GM12891 (cell line): ENCODE measurements at regions not wholly inside any gene's neighbourhood (a gene's known extent, or its start where the extent isn't known, plus 50 kb on each side); places are given as distances from the start of the nearest gene placed in this dataset.

Source experiments
- DNase-seq: peaks from one replicate; pipeline ENCODE4 v3.0.0; 2011; ENCODE audit warnings: low spot score; ENCODE audit not compliant: insufficient read length
- FAIRE-seq: peaks from 2 replicates; lab custom pipeline; 2011; peaks lifted over from hg19 to GRCh38; lab: Jason Lieb, UNC
- PAX5 ChIP-seq: IDR thresholded peaks from 2 replicates; pipeline ENCODE4 v1.6.1; 2011; ENCODE audit warnings: low read length, moderate library complexity, mild to moderate bottlenecking; ENCODE audit not compliant: insufficient read depth, severe bottlenecking
- POLR2A ChIP-seq: IDR thresholded peaks from 2 replicates; pipeline ENCODE4 v1.6.1; 2011; ENCODE audit warnings: low read depth, low read length, control low read depth
- POLR2AphosphoS5 ChIP-seq: IDR thresholded peaks from 2 replicates; pipeline ENCODE4 v1.6.1; 2011; ENCODE audit warnings: low read depth, low read length, control low read depth
- POU2F2 ChIP-seq: IDR thresholded peaks from 2 replicates; pipeline ENCODE4 v1.6.1; 2011; ENCODE audit warnings: low read depth, mild to moderate bottlenecking, control low read depth, low read length, moderate library complexity
- SPI1 ChIP-seq: IDR thresholded peaks from 2 replicates; pipeline ENCODE4 v1.6.1; 2011; ENCODE audit warnings: low read depth, low read length, control low read depth
- TAF1 ChIP-seq: IDR thresholded peaks from 2 replicates; pipeline ENCODE4 v1.6.1; 2011; ENCODE audit warnings: low read depth, low read length, control low read depth

GRCh38 chr6:90982581-90982980, 395.7 kb upstream of the MAP3K7 start:
- TF ChIP-seq PAX5: no peak
- no peak for TF ChIP-seq POLR2A
- no peak for TF ChIP-seq SPI1
- no peak for TF ChIP-seq POU2F2
- no peak for TF ChIP-seq TAF1
- TF ChIP-seq POLR2AphosphoS5: no peak
- FAIRE-seq: no peak

GRCh38 chr6:90982051-90982450, 395.2 kb upstream of the MAP3K7 start:
- FAIRE-seq (no peak), DNase-seq (no peak)
- no peak for TF ChIP-seq POLR2A
- TF ChIP-seq POU2F2: no peak
- TF ChIP-seq SPI1: no peak
- no peak for TF ChIP-seq PAX5
- no peak for TF ChIP-seq POLR2AphosphoS5

More at GRCh38 chr6:90982581-90982980, 395.7 kb upstream of the MAP3K7 start:
- no peak for DNase-seq

GRCh38 chr6:90978046-90978445, 391.2 kb upstream of the MAP3K7 start:
- TF ChIP-seq POLR2A: no peak
- DNase-seq (no peak), FAIRE-seq (no peak)

GRCh38 chr6:90977513-90977912, 390.6 kb upstream of the MAP3K7 start:
- FAIRE-seq (no peak), DNase-seq (no peak)
- no peak for TF ChIP-seq SPI1
- TF ChIP-seq POU2F2: no peak
- no peak for TF ChIP-seq POLR2A
- no peak for TF ChIP-seq POLR2AphosphoS5
- TF ChIP-seq PAX5: no peak
- TF ChIP-seq TAF1: no peak

- no peak for FAIRE-seq
- DNase-seq: no peak
- TF ChIP-seq TAF1 (no peak), SPI1 (no peak), POU2F2 (no peak), POLR2AphosphoS5 (no peak), POLR2A (no peak), PAX5 (no peak)
These were observed 389.5 kb upstream of the MAP3K7 start for GRCh38 chr6:90976341-90976740.

GRCh38 chr6:90975741-90976140, 388.9 kb upstream of the MAP3K7 start:
- FAIRE-seq (no peak), DNase-seq (no peak)
- TF ChIP-seq SPI1 (no peak), POU2F2 (no peak), PAX5 (no peak), TAF1 (no peak), POLR2AphosphoS5 (no peak), POLR2A (no peak)

GRCh38 chr6:90973188-90973587, 386.3 kb upstream of the MAP3K7 start:
- FAIRE-seq (no peak), DNase-seq (no peak)
- TF ChIP-seq TAF1: no peak
- TF ChIP-seq POU2F2: no peak
- TF ChIP-seq POLR2AphosphoS5: no peak
- no peak for TF ChIP-seq PAX5
- TF ChIP-seq POLR2A: no peak
- no peak for TF ChIP-seq SPI1

GRCh38 chr6:90970672-90971071, 383.8 kb upstream of the MAP3K7 start:
- DNase-seq: no peak
- no peak for FAIRE-seq
- TF ChIP-seq POLR2AphosphoS5 (no peak), PAX5 (no peak), SPI1 (no peak), POLR2A (no peak), POU2F2 (no peak)

- TF ChIP-seq POLR2AphosphoS5: no peak
- TF ChIP-seq TAF1: no peak
- no peak for TF ChIP-seq POU2F2
- no peak for TF ChIP-seq POLR2A
- no peak for TF ChIP-seq SPI1
- no peak for TF ChIP-seq PAX5
- FAIRE-seq (no peak), DNase-seq (no peak)
These were observed 380.6 kb upstream of the MAP3K7 start for GRCh38 chr6:90967471-90967870.

- FAIRE-seq (no peak), DNase-seq (no peak)
- TF ChIP-seq SPI1: no peak
- no peak for TF ChIP-seq POLR2A
- no peak for TF ChIP-seq POLR2AphosphoS5
- TF ChIP-seq PAX5: no peak
- TF ChIP-seq TAF1: no peak
- no peak for TF ChIP-seq POU2F2
These were observed 373.5 kb upstream of the MAP3K7 start for GRCh38 chr6:90960324-90960723.

- TF ChIP-seq POU2F2: no peak
- no peak for TF ChIP-seq SPI1
- DNase-seq (no peak), FAIRE-seq (no peak)
These were observed 368.4 kb upstream of the MAP3K7 start for GRCh38 chr6:90955246-90955645.
